ENCODE measurements at regions not wholly inside any gene's neighbourhood (a gene's known extent, or its start where the extent isn't known, plus 50 kb on each side); places are given as distances from the start of the nearest gene placed in this dataset.

DNA sequence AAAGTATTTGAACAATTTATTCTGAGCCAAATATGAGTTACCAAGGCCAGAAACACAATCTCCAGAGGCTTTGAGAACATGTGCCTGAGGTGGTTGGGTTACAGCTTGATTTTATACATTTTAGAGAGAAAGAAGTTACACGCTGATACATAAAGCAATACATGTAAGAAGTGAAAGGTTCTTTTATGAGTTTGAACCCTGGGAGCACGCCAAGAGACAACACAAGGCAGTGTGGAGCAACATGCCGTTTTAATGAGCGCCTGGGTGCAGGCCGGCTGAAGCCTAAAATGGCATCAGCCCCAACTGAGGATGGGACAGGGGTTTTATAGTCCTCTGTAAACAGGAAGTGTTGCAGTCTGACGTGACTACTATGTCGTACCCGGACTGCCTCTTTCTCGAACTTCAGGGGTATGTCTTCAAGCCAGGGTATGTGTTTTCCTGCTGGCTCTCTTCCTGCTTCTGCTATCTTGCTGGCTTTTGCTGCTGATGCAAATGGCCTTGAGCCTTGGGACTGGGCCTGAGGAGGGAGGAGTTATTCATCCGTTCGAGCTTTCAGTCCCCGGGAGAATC, 193.7 kb downstream of the CYLC2 start:
- TF ChIP-seq POLR2A (IDR thresholded peaks at IDR 0.05) = no peak
- TF ChIP-seq, protein P1, sequence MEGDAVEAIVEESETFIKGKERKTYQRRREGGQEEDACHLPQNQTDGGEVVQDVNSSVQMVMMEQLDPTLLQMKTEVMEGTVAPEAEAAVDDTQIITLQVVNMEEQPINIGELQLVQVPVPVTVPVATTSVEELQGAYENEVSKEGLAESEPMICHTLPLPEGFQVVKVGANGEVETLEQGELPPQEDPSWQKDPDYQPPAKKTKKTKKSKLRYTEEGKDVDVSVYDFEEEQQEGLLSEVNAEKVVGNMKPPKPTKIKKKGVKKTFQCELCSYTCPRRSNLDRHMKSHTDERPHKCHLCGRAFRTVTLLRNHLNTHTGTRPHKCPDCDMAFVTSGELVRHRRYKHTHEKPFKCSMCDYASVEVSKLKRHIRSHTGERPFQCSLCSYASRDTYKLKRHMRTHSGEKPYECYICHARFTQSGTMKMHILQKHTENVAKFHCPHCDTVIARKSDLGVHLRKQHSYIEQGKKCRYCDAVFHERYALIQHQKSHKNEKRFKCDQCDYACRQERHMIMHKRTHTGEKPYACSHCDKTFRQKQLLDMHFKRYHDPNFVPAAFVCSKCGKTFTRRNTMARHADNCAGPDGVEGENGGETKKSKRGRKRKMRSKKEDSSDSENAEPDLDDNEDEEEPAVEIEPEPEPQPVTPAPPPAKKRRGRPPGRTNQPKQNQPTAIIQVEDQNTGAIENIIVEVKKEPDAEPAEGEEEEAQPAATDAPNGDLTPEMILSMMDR (IDR thresholded peaks at IDR 0.05) = no peak

Measured in right lobe of liver (tissue), 4 donors.